ENCODE measurements at regions not wholly inside any gene's neighbourhood (a gene's known extent, or its start where the extent isn't known, plus 50 kb on each side); places are given as distances from the start of the nearest gene placed in this dataset.

DNA sequence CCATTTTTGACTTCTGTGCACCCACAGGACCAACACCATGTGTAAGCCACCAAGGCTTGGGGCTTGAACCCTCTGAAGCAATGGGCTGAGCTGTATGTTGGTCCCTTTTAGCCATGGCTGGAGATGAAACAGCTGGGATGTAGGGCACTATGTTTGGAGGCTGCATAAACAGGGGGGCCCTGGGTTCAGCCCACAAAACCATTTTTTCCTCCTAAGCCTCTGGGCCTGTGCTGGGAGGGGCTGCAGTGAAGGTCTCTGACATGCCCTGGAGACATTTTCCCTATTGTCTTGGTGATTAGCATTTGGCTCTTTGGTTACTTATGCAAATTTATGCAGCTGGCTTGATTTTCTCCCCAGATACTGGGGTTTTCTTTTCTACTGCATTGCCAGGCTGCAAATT is 144.9 kb downstream of the ZNF326 start:
- no peak for DNase-seq (ENCODE audit: low spot score)

DNA sequence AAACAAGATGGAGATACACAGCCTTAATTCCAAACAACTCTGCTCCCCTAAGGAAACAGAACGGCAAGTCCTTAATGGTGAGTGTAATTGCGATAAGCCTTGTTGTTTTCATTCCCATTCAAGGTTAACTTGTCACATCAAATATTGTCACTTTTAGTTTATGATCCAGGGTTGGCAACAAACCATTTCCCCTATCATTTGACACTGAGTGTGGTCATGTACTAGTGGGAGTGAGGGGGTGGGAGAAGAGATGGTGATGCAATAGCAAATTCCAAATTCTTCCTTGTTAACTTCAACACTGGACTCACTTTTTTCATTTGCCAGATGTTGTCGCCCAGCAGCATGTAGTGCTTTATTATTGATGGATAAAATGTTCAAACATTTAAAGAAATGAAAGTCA is 140.4 kb downstream of the ZNF326 start:
- DNase-seq (ENCODE audit: low spot score), result no peak

DNA sequence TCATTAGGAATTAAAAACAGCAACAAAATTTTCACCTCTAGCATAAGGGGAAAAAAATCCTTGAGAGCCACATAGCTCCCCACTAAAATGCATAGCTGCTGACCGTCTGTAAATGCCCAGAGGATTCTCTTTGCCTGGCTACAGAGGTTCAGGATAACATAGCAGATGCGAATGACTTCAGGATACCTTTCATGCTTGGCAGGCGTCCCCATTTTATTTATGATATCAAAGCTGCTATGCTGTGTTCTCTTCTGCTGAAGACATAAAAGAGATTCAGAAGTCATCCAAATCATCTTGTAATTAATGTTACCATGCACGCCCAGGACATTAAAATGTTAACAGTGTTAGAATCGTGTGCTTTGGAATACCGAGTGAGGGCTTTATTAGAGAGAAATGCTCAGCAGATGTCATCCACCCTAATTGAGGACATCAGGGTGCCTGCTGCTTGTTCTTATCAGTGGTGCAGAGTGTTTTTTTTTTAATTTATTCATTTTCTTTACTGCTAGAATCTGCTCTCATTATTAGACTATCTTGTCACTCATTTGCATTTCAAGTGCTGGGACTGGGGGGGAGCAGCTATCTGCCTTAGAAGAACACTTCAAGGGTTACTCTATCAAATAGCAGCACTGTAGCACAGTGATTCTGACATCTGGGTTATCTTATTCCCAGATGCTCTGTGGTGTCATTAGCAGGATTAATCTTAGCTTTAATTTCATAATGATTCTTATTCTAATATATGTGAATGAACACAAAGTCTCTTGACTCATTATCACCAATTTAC is 139.5 kb downstream of the ZNF326 start:
- DNase-seq (ENCODE audit: low spot score), result no peak

DNA sequence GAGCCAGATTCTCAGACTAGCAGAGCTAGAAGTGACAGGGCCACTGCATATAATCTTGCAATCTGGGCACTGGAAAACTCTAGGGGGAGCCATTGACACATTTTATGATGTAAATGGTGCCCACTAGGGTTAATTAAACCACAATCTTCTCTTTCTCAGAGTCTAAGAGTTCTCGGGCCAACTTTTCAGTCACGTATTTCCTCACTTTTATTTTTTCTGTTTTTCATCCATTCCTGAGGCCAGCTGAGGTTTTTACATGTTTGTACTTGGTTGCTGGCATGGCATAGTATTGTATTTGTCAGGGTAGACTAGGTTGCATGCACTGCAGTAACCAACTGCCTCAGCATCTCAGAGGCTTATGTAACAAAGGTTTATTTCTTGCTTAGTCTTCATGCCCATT is 138.2 kb downstream of the ZNF326 start:
- peak; percentile 37 for DNase-seq (ENCODE audit: low spot score)

DNA sequence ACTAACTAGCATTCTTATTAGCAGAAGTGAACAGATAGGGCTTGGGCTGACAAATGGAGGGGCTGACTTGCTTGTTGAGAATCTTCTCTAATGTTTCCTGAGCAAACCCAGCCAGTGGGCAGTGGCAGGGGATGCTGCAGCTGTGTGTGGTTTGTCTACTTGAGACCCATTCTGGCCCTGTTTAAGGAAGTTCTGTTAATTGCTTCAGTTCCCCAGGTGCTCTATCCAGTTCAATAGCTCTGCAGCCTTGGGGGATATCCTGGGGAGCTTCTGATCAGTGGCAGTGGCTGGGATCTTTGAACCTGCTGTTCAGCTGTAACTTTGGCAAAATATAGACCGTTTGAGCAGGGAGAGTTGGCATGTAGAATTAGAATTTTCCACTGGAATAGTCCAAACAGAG is 137.4 kb downstream of the ZNF326 start:
- no peak for DNase-seq (ENCODE audit: low spot score)

DNA sequence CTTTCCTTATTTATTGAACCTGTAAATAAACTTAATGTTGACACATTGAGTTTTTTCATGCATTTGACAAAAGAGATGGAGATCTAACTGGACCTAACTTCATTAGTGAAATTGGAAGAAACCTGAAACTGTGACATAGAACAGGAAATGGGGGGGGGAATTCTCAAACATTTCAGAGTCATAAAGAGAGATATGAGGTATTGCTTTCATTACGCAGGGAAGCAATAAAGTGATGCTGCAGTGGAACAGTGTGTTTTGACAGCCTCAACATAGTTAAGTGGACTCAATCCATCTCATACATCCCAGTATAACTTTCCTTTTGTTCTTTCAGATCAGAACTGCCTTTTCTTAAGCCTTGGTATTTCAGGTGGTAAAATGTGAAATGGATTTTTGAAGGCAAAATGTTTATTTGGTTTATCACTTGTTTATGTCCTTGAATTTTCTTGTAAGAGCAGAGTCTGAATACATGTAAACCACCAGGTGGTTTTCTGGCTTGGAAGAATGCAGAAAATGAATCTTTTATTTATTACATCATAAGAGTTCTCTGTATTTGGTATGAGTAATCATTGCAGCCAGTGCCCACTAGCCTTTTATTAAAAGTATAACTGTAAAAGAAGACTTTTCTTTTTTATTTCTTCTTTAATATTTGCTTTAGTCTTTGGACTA is 132.5 kb downstream of the ZNF326 start:
- DNase-seq (ENCODE audit: low spot score), result no peak

DNA sequence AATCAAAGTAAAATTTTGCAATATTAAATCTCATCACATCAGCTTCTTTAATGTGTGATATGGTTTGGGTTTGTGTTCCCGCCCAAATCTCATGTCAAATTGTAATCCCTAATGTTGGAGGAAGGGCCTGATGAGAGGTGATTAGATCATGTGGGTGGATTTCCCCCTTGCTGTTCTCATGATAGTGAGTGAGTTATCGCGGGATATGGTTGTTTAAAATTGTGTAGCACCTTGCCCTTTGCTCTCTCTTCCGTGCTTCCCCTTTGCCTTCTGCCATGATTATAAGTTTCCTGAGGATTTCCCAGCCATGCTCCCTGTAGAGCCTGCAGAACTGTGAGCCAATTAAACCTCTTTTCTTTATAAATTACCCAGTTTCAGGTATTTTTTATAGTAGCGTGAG is 131.9 kb downstream of the ZNF326 start:
- no peak for DNase-seq (ENCODE audit: low spot score)

DNA sequence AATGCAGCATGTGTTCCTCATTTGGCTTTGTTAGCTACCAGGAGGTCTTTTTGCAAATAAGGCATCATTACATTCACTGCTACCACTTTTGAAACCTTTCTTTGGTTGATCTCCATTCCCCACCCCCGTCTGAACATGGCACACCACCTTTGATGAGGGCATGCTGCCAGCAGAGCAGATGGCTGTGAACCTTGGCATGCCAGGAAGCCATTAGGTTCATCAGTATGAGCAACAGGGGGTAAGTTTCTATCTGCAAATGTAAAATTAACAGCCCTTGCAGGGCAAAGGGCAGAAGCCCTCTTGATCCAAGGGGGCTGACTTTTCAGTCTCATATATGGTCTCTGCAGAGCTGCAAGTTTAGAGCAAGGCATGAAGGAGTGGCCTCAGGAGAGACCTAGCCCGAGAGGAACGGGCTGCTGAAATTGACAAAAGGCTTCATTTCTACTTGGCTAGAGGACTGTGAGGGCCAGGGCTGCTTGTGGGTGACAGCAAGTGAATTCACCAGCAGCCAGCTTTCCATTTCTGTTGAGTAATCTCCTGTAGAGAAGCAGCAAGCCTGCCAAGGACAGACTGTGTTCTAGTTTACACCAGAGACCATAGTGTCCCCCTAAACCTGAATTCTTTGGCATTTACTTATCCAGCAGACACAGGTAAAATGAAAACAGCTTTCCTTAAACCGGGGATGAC is 127.9 kb downstream of the ZNF326 start:
- no peak for DNase-seq (ENCODE audit: low spot score)

DNA sequence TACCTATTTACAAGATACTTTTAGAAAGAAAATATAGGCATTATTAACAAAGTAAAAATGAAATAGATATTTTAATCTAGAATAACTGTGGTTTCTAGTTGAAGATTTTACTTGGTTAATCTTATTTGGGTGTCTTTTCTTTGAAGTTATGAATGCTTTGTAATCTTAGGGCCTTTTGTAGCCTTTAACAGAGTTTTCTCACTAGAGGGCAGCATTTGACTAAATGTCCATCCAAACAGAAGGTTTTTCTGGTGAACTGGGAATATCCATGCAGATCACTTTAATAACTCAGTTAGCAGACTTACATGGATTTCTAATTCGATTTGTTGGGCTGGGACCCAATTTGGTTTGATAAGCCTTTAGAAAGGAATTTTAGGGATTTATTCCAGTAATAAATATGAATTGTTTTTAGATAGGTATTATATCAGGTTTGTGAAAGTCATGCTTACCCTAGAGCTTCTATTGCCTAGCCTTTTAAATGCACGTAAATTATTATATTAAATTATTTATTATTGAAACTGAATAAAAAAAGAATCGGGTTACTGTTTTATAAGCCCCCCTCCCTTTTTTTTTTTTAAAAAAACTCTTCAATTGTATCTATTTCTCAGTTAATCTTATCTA is 119.7 kb downstream of the ZNF326 start:
- DNase-seq (ENCODE audit: low spot score), result peak; percentile 54

DNA sequence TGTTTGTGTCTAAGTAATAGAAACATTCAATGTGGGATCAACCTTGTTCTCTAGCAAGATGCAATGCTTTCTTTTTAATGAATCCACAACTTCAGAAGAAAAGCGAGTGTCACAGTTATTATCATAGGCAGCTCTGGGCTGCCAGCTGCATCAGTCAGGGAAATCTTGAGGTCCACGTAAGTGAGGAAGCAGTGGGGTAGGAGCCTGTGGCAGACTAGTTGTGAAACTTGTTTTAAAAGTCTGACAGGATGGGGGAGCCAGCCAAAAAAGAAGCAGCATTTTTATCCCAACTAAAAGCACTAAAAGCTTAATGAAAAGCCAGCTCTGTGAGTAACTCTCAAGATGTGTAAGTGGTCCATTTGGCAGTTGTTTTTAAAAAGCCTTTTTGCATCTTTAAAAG is 113.1 kb downstream of the ZNF326 start:
- DNase-seq (ENCODE audit: low spot score), result no peak

DNA sequence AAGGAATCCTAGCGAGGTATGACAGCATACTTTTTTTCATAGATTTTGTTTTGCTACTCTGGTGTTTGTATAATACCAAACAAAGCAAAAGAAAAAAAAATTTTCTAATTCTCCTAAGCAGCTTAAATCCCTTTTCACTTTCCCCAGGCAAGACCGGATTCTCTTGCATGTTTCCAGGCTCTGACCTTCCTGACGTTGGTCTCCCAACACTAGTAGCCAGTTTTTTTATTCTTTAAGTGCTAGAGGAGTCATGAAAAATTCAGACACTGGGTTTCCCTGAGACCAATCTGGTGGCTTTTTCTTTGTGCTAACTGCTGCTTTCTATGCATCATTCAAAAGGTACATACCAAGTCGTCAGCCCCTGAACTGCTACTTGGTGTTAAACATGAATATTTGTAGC is 111.4 kb downstream of the ZNF326 start:
- DNase-seq (ENCODE audit: low spot score), result no peak

DNA sequence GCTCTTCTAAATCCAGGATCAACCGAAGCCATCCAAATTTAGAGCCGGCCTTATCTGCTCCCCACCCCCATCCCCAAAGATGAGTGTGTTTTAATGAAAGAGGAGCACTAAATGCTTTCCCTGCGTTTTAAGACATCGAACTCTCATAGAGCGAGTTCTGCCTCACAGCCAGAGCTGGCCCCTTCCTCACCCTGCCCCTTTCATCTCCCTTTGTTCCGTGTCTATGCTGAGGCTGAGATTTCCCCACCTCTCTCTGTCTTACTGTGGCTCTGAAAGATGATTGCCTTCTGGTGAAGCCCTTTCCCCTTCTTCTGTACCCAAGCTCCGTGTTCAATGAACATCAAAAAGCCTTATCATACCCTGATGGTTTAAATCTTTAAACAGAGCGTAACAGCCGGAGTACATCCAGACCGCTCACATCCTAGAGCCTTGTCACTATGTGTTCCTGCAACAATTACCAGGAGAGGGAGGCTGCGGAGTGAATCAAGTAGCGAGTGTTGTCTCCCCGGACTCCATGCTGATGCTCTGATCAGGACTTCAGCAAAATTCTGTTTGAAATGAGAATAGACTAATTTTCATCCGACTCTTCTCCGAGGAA is 110.1 kb downstream of the ZNF326 start:
- DNase-seq (ENCODE audit: low spot score), result no peak

DNA sequence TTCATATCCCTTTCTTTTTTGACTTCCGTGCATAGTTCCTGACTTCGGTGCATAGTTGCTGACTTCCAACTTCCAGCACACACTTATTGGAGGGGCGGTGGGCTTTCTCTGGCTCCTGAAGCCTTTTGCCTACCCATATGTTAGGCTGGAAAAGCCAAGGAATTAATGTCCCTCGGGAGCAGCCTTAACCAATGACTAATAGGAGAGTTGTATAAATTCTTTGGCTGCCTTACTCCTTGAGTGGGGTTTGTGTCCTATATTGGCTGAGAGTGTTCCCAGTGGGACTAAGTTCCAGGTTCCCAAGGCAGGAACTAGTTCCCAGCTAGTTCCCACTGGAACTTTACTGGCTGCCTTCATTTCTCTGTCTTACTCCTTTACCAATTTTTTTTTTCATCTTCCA is 105.7 kb downstream of the ZNF326 start:
- DNase-seq (ENCODE audit: low spot score), result no peak

DNA sequence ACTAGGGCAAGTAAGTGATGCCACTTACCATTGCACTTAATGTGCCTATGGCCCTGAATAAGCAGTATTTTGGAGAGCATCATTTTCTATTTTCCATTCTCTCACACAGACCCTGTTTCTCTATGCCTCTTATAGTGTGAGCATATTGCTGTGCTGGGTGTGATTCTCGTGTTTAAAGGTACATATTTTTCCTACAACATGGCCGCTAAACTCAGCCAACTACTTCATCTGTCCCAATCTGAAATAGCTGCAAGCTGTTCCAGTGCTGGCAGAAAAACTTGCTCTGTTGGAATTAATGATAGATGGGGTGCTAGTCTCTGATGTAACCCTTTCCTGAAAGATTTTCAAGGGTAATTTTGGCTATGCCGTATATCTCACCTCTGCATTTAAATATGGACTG is 97.5 kb downstream of the ZNF326 start:
- no peak for DNase-seq (ENCODE audit: low spot score)
